DMS153 treated with DMSO at 0.1 percent for 48 hours (cell line): ENCODE measurements at regions not wholly inside any gene's neighbourhood (a gene's known extent, or its start where the extent isn't known, plus 50 kb on each side); places are given as distances from the start of the nearest gene placed in this dataset.

ENCODE experiments used
- DNase-seq: peaks from one replicate; lab custom pipeline; 2025; ENCODE audit not compliant: unreplicated experiment; lab: John Stamatoyannopoulos, UW

- DNase-seq = no peak
Observed at GRCh38 chr9:97747201-97747965, 50.2 kb upstream of the XPA start.

GRCh38 chr9:97748525-97748924 lies 51.4 kb upstream of the XPA start:
- no peak for DNase-seq

- DNase-seq = no peak
Observed at GRCh38 chr9:97749928-97750327, 52.8 kb upstream of the XPA start.

- DNase-seq = no peak
Observed at GRCh38 chr9:97751531-97751930, 54.4 kb upstream of the XPA start.

GRCh38 chr9:97752274-97752673 lies 55.1 kb upstream of the XPA start:
- no peak for DNase-seq

- DNase-seq = no peak
Observed at GRCh38 chr9:97753364-97753763, 56.2 kb upstream of the XPA start.

- DNase-seq = no peak
Observed at GRCh38 chr9:97753975-97754374, 56.8 kb upstream of the XPA start.

GRCh38 chr9:97755618-97756267 lies 58.6 kb upstream of the XPA start:
- DNase-seq = no peak

GRCh38 chr9:97756991-97757390 lies 59.9 kb upstream of the XPA start:
- no peak for DNase-seq

- no peak for DNase-seq
Observed at GRCh38 chr9:97758334-97758916, 61.3 kb upstream of the XPA start.

- DNase-seq = no peak
Observed at GRCh38 chr9:97759581-97760288, 62.6 kb upstream of the XPA start.

GRCh38 chr9:97761056-97761598 lies 64.0 kb upstream of the XPA start:
- DNase-seq = no peak

- no peak for DNase-seq
Observed at GRCh38 chr9:97761879-97762278, 64.7 kb upstream of the XPA start.

GRCh38 chr9:97763874-97764273 lies 66.7 kb upstream of the XPA start:
- no peak for DNase-seq

- DNase-seq = no peak
Observed at GRCh38 chr9:97766092-97766491, 69.0 kb upstream of the XPA start.

GRCh38 chr9:97766610-97767009 lies 69.5 kb upstream of the XPA start:
- DNase-seq = no peak

- DNase-seq = no peak
Observed at GRCh38 chr9:97767891-97768290, 70.8 kb upstream of the XPA start.

GRCh38 chr9:97768746-97769145 lies 71.6 kb upstream of the XPA start:
- no peak for DNase-seq

GRCh38 chr9:97769208-97769607 lies 72.1 kb upstream of the XPA start:
- no peak for DNase-seq

- DNase-seq = no peak
Observed at GRCh38 chr9:97770808-97771372, 73.8 kb upstream of the XPA start.

- no peak for DNase-seq
Observed at GRCh38 chr9:97771641-97772040, 74.5 kb upstream of the XPA start.
